ENCODE measurements at regions not wholly inside any gene's neighbourhood (a gene's known extent, or its start where the extent isn't known, plus 50 kb on each side); places are given as distances from the start of the nearest gene placed in this dataset.

DNA sequence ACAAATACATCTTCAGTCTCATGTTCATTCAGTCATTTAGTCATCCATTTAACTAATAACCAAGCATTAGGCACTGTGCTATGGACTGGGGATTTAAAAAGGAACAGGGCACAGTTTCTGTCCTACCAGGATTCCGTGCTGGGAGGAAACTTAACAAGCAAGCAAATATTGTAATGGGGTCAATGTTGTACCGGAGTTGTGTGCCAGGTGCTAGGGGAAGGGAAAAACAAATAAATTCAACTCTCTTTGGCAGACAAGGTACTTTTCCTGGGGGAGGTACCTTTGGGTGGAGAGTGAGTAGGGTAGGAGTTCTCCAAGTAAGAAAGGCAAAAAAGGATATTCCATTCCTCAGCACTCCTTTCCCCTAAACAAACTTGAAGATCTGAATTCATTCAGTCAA, 90.3 kb downstream of the OLIG3 start:
- TF ChIP-seq, protein P1, sequence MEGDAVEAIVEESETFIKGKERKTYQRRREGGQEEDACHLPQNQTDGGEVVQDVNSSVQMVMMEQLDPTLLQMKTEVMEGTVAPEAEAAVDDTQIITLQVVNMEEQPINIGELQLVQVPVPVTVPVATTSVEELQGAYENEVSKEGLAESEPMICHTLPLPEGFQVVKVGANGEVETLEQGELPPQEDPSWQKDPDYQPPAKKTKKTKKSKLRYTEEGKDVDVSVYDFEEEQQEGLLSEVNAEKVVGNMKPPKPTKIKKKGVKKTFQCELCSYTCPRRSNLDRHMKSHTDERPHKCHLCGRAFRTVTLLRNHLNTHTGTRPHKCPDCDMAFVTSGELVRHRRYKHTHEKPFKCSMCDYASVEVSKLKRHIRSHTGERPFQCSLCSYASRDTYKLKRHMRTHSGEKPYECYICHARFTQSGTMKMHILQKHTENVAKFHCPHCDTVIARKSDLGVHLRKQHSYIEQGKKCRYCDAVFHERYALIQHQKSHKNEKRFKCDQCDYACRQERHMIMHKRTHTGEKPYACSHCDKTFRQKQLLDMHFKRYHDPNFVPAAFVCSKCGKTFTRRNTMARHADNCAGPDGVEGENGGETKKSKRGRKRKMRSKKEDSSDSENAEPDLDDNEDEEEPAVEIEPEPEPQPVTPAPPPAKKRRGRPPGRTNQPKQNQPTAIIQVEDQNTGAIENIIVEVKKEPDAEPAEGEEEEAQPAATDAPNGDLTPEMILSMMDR (IDR thresholded peaks at IDR 0.05; ENCODE audit: insufficient read depth, low read depth, low read length), result no peak
- TF ChIP-seq EZH2 (IDR thresholded peaks at IDR 0.05; ENCODE audit: insufficient read depth, low read length), result no peak
